ENCODE measurements at regions not wholly inside any gene's neighbourhood (a gene's known extent, or its start where the extent isn't known, plus 50 kb on each side); places are given as distances from the start of the nearest gene placed in this dataset.

- DNase-seq (ENCODE audit: low spot score): no peak
- TF ChIP-seq STAT1 (IDR thresholded peaks at IDR 0.05; ENCODE audit: unreplicated experiment) (no peak), NANOG (IDR thresholded peaks at IDR 0.05; ENCODE audit: borderline replicate concordance) (no peak), CREB1 (CRISPR knock-in tag; IDR thresholded peaks at IDR 0.05; ENCODE audit: low read depth) (no peak), JUNB (IDR thresholded peaks at IDR 0.05; ENCODE audit: unreplicated experiment) (no peak), ZNF114 (CRISPR knock-in tag; IDR thresholded peaks at IDR 0.05) (no peak), CTCF (conservative IDR thresholded peaks at IDR 0.05; ENCODE audit: low read depth in 2 of 2) (no peak), POLR2AphosphoS5 (IDR thresholded peaks at IDR 0.05; ENCODE audit: low read depth) (no peak), EZH2phosphoT487 (IDR thresholded peaks at IDR 0.05; ENCODE audit: unreplicated experiment) (no peak), EZH2 (IDR thresholded peaks at IDR 0.05; ENCODE audit: low read depth, unreplicated experiment) (no peak), ZNF331 (CRISPR knock-in tag; IDR thresholded peaks at IDR 0.05; ENCODE audit: low read depth) (no peak)
- TF ChIP-seq, protein P1, sequence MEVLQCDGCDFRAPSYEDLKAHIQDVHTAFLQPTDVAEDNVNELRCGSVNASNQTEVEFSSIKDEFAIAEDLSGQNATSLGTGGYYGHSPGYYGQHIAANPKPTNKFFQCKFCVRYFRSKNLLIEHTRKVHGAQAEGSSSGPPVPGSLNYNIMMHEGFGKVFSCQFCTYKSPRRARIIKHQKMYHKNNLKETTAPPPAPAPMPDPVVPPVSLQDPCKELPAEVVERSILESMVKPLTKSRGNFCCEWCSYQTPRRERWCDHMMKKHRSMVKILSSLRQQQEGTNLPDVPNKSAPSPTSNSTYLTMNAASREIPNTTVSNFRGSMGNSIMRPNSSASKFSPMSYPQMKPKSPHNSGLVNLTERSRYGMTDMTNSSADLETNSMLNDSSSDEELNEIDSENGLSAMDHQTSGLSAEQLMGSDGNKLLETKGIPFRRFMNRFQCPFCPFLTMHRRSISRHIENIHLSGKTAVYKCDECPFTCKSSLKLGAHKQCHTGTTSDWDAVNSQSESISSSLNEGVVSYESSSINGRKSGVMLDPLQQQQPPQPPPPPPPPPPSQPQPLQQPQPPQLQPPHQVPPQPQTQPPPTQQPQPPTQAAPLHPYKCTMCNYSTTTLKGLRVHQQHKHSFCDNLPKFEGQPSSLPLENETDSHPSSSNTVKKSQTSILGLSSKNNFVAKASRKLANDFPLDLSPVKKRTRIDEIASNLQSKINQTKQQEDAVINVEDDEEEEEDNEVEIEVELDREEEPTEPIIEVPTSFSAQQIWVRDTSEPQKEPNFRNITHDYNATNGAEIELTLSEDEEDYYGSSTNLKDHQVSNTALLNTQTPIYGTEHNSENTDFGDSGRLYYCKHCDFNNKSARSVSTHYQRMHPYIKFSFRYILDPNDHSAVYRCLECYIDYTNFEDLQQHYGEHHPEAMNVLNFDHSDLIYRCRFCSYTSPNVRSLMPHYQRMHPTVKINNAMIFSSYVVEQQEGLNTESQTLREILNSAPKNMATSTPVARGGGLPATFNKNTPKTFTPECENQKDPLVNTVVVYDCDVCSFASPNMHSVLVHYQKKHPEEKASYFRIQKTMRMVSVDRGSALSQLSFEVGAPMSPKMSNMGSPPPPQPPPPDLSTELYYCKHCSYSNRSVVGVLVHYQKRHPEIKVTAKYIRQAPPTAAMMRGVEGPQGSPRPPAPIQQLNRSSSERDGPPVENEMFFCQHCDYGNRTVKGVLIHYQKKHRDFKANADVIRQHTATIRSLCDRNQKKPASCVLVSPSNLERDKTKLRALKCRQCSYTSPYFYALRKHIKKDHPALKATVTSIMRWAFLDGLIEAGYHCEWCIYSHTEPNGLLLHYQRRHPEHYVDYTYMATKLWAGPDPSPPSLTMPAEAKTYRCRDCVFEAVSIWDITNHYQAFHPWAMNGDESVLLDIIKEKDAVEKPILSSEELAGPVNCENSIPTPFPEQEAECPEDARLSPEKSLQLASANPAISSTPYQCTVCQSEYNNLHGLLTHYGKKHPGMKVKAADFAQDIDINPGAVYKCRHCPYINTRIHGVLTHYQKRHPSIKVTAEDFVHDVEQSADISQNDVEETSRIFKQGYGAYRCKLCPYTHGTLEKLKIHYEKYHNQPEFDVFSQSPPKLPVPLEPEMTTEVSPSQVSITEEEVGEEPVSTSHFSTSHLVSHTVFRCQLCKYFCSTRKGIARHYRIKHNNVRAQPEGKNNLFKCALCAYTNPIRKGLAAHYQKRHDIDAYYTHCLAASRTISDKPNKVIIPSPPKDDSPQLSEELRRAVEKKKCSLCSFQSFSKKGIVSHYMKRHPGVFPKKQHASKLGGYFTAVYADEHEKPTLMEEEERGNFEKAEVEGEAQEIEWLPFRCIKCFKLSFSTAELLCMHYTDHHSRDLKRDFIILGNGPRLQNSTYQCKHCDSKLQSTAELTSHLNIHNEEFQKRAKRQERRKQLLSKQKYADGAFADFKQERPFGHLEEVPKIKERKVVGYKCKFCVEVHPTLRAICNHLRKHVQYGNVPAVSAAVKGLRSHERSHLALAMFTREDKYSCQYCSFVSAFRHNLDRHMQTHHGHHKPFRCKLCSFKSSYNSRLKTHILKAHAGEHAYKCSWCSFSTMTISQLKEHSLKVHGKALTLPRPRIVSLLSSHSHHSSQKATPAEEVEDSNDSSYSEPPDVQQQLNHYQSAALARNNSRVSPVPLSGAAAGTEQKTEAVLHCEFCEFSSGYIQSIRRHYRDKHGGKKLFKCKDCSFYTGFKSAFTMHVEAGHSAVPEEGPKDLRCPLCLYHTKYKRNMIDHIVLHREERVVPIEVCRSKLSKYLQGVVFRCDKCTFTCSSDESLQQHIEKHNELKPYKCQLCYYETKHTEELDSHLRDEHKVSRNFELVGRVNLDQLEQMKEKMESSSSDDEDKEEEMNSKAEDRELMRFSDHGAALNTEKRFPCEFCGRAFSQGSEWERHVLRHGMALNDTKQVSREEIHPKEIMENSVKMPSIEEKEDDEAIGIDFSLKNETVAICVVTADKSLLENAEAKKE (CRISPR knock-in tag; IDR thresholded peaks at IDR 0.05): no peak
- TF ChIP-seq, protein P2, sequence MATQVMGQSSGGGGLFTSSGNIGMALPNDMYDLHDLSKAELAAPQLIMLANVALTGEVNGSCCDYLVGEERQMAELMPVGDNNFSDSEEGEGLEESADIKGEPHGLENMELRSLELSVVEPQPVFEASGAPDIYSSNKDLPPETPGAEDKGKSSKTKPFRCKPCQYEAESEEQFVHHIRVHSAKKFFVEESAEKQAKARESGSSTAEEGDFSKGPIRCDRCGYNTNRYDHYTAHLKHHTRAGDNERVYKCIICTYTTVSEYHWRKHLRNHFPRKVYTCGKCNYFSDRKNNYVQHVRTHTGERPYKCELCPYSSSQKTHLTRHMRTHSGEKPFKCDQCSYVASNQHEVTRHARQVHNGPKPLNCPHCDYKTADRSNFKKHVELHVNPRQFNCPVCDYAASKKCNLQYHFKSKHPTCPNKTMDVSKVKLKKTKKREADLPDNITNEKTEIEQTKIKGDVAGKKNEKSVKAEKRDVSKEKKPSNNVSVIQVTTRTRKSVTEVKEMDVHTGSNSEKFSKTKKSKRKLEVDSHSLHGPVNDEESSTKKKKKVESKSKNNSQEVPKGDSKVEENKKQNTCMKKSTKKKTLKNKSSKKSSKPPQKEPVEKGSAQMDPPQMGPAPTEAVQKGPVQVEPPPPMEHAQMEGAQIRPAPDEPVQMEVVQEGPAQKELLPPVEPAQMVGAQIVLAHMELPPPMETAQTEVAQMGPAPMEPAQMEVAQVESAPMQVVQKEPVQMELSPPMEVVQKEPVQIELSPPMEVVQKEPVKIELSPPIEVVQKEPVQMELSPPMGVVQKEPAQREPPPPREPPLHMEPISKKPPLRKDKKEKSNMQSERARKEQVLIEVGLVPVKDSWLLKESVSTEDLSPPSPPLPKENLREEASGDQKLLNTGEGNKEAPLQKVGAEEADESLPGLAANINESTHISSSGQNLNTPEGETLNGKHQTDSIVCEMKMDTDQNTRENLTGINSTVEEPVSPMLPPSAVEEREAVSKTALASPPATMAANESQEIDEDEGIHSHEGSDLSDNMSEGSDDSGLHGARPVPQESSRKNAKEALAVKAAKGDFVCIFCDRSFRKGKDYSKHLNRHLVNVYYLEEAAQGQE (IDR thresholded peaks at IDR 0.05; ENCODE audit: unreplicated experiment): no peak
- TF ChIP-seq, protein P3, sequence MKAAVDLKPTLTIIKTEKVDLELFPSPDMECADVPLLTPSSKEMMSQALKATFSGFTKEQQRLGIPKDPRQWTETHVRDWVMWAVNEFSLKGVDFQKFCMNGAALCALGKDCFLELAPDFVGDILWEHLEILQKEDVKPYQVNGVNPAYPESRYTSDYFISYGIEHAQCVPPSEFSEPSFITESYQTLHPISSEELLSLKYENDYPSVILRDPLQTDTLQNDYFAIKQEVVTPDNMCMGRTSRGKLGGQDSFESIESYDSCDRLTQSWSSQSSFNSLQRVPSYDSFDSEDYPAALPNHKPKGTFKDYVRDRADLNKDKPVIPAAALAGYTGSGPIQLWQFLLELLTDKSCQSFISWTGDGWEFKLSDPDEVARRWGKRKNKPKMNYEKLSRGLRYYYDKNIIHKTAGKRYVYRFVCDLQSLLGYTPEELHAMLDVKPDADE (IDR thresholded peaks at IDR 0.05): no peak
- Histone ChIP-seq H3K79me2 (replicated peaks; ENCODE audit: insufficient read depth) (no peaks in the 10 kb centered on the region), H4K20me1 (replicated peaks; ENCODE audit: insufficient read depth) (no peaks in the 10 kb centered on the region), H3K4me2 (no peak overlapping the region), H3K27ac (ENCODE audit: low read depth) (0 out of 2 replicates have a peak overlapping the region, but pooled peaks have one; percentile 51), H3K36me3 (ENCODE audit: insufficient read depth) (no peaks in the 10 kb centered on the region), H3K4me1 (ENCODE audit: insufficient read depth) (no peaks in the 10 kb centered on the region), H2AFZ (peak overlapping the region; percentile 53; the same call in 1 of the 2 replicates), H3K9me2 (ENCODE audit: insufficient read depth) (no peaks in the 10 kb centered on the region), H3K27me3 (ENCODE audit: insufficient read depth) (no peaks in the 10 kb centered on the region), H3K4me3 (no peak overlapping the region), H3F3A (replicated peaks; ENCODE audit: low read depth) (no peaks in the 10 kb centered on the region)
- Mint-ChIP-seq H3K4me3 (no peak overlapping the region), H3K9me3 (no peaks in the 10 kb centered on the region), H3K27me3 (ENCODE audit: insufficient read depth, low read depth, poor library complexity) (peaks cover 3% of the 10 kb centered on the region), H3K27ac (no peak overlapping the region), H3K4me1 (no peaks in the 10 kb centered on the region), H3K36me3 (ENCODE audit: low read depth) (no peaks in the 10 kb centered on the region)
- ATAC-seq: no peak; the same call in 2 of the 3 replicates
These were observed 616.3 kb upstream of the MAN1A1 start for GRCh38 chr6:119965900-119966299.
